ENCODE measurements at regions not wholly inside any gene's neighbourhood (a gene's known extent, or its start where the extent isn't known, plus 50 kb on each side); places are given as distances from the start of the nearest gene placed in this dataset.

- no peak for TF ChIP-seq POLR2AphosphoS2 (conservative IDR thresholded peaks at IDR 0.05; ENCODE audit: low read length)
- no peak for TF ChIP-seq NR3C1 (IDR thresholded peaks at IDR 0.05)
- peak; percentile 74 to 92; a peak in 4 of 5 replicates for TF ChIP-seq JUN (IDR thresholded peaks at IDR 0.05)
- peak; percentile 78 to 82 for TF ChIP-seq CEBPB (IDR thresholded peaks at IDR 0.05)
- peak; percentile 55 for TF ChIP-seq GATA3 (IDR thresholded peaks at IDR 0.05; ENCODE audit: borderline replicate concordance)
- TF ChIP-seq FOSL2 (IDR thresholded peaks at IDR 0.05): peak; percentile 24; the same call in 1 of the 2 replicates
- no peak for TF ChIP-seq FOSL2 (CRISPR knock-in tag; IDR thresholded peaks at IDR 0.05)
- peak; percentile 89 for TF ChIP-seq JUNB (IDR thresholded peaks at IDR 0.05)
- TF ChIP-seq RFX5 (IDR thresholded peaks at IDR 0.05): no peak
- TF ChIP-seq BCL3 (IDR thresholded peaks at IDR 0.05): peak; percentile 65; the same call in 1 of the 3 replicates
- TF ChIP-seq MAFK (IDR thresholded peaks at IDR 0.05; ENCODE audit: partially characterized antibody): peak; percentile 63
- peak; percentile 49; the same call in 1 of the 2 replicates for TF ChIP-seq HES2 (IDR thresholded peaks at IDR 0.05)
- peak; percentile 88 to 90; a peak in 4 of 5 replicates for TF ChIP-seq EP300 (IDR thresholded peaks at IDR 0.05)
- peak; percentile 24; the same call in 1 of the 3 replicates for TF ChIP-seq SMC3 (IDR thresholded peaks at IDR 0.05)
- peak overlapping the region; percentile 45 for H3K4me2 ChIP-seq
- ChIA-PET POLR2A (interaction anchor here (0.7 to 1.8 kb wide), 6 partner anchors 10 to 1211 kb away, joined by 3 to 5 read pairs (median 4); partner anchors contain the start of gene TGFB2), CTCF (interaction anchor here (0.9 to 3.2 kb wide), 5 partner anchors 11 to 327 kb away, joined by 3 to 22 read pairs (median 3); no protein-coding TSS in a partner anchor)
- H3K4me3 ChIP-seq: no peak overlapping the region
- H3K4me1 ChIP-seq: peaks cover 26% of the 10 kb centered on the region
- DNase-seq (ENCODE audit: low read depth in 1 of 2, low spot score in 1 of 2) (peak; percentile 33 to 63), FAIRE-seq (no peak), ATAC-seq (peak; percentile 61 to 94)
- H3K9me3 ChIP-seq: no peaks in the 10 kb centered on the region
- peak overlapping the region; percentile 73 to 77 for H3K27ac ChIP-seq
- 33% methylated on average over 2 of the region's 2 CpGs for whole genome bisulfite sequencing (ENCODE audit: missing lambda C conversion rate)
Measured at GRCh38 chr1:219555806-219556205, 57.1 kb downstream of the ZC3H11B start.

- ChIA-PET CTCF (interaction anchor here (1.0 to 3.2 kb wide), 6 partner anchors 12 to 1295 kb away, joined by 3 to 22 read pairs (median 4); no protein-coding TSS in a partner anchor), POLR2A (interaction anchor here (0.9 to 1.8 kb wide), 3 partner anchors 849 to 1210 kb away, joined by 3 to 5 read pairs (median 5); partner anchors contain the start of gene TGFB2)
- ATAC-seq: peak; percentile 65 to 93
- WGBS (ENCODE audit: missing lambda C conversion rate): 52% methylated on average over 7 of the region's 7 CpGs
- Histone ChIP-seq H3K27ac (peak overlapping the region; percentile 71 to 73), H3K9me3 (no peaks in the 10 kb centered on the region), H3K4me2 (peak overlapping the region; percentile 45), H3K4me3 (no peak overlapping the region), H3K4me1 (peaks cover 26% of the 10 kb centered on the region)
- TF ChIP-seq HEYL (CRISPR knock-in tag; IDR thresholded peaks at IDR 0.05): no peak
- TF ChIP-seq PBX3 (IDR thresholded peaks at IDR 0.05): no peak
- no peak for TF ChIP-seq NR3C1 (IDR thresholded peaks at IDR 0.05)
- no peak for TF ChIP-seq EP300 (IDR thresholded peaks at IDR 0.05)
- no peak for TF ChIP-seq ATOH8 (CRISPR knock-in tag; IDR thresholded peaks at IDR 0.05; ENCODE audit: low read depth)
- no peak for TF ChIP-seq EHF (CRISPR knock-in tag; IDR thresholded peaks at IDR 0.05)
- TF ChIP-seq REST (IDR thresholded peaks at IDR 0.05): no peak
- no peak for TF ChIP-seq POLR2A (IDR thresholded peaks at IDR 0.05; ENCODE audit: low read length)
- no peak for TF ChIP-seq PHF8 (IDR thresholded peaks at IDR 0.05; ENCODE audit: borderline replicate concordance, low read depth)
- TF ChIP-seq BHLHE40 (IDR thresholded peaks at IDR 0.05; ENCODE audit: low read depth, low read length): no peak
- TF ChIP-seq POLR2AphosphoS2 (conservative IDR thresholded peaks at IDR 0.05; ENCODE audit: low read length): no peak
- DNase-seq (ENCODE audit: low read depth in 1 of 2, low spot score in 1 of 2): peak; percentile 44 to 61
- no peak for FAIRE-seq
Measured at GRCh38 chr1:219555031-219555692, 57.7 kb downstream of the ZC3H11B start.

Data from A549 (cell line).